HG02970 (cell line): ENCODE measurements at regions not wholly inside any gene's neighbourhood (a gene's known extent, or its start where the extent isn't known, plus 50 kb on each side); places are given as distances from the start of the nearest gene placed in this dataset.
"Not testable (repeated sequence)": the region's sequence is repeated elsewhere in the genome, so short reads cannot be mapped to it uniquely, and the experiment has no call there.

Experiments
- ATAC-seq: cut with Tn5 transposase; IDR thresholded peaks from one replicate; pipeline ENCODE4 v1.9.1; 2021; ENCODE audit warnings: mild to moderate bottlenecking, moderate library complexity, moderate number of reproducible peaks; ENCODE audit not compliant: unreplicated experiment, low FRiP score

GRCh38 chr2:60189006-60189405, 364.4 kb downstream of the BCL11A start:
- not testable (repeated sequence) for ATAC-seq

DNA sequence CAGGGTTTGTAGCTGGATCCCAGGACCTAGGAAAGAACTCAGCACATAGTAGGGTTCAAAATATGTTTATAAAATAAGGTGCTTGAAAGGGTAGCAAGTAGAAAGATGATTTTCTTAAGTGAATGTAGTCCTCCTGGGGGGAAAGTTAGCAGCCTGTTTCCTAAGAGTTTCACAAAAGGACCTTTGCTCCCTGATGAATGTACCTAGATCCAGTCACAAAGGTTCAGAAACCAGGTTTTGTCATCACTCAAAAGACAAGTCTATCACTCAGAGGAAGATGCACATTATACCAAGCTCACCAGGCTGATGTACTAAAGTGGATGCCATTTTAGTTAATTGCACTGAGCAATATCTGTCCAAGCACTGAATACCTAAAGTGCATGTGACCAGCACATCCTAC, 378.2 kb downstream of the BCL11A start:
- ATAC-seq, result no peak

DNA sequence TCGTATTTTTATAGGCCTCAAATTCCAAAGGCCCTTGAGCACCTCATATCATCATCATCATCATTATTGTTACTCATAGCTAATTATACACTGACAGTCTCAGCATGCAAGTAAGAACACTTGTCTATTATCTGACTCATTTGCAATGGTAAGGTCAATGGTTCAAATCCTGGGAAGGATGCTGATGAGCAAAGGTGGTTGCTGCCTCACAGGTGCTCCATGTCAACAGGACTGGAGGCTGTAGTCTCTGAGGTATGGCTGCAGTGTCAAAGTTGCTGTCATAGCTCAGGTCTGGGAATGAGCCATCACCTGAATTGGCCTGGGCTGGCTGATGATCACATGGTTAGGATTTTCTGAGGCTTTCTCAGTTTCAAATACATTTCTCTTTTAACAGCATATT, 379.3 kb downstream of the BCL11A start:
- ATAC-seq, result no peak

GRCh38 chr2:60172801-60173200, 380.7 kb downstream of the BCL11A start:
- no peak for ATAC-seq

DNA sequence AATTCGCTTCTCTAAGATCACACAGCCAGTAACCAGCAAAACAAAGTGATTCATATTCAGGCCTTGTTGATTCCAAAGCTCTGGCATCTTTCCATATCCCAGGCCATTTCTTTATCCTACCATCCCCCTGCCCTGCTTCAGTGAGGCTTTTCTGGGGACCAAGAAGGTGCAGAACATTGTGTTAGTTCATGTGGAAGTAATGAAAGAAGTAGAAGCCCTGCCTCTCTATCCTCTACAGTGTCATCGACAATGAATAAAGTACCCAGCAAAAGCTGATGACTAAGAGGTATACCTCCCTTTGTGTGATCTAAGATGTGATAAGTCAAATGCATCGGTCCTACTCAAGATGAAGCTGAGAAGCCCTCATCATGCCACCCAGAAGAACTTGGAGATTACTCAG, 383.2 kb downstream of the BCL11A start:
- ATAC-seq, result no peak

DNA sequence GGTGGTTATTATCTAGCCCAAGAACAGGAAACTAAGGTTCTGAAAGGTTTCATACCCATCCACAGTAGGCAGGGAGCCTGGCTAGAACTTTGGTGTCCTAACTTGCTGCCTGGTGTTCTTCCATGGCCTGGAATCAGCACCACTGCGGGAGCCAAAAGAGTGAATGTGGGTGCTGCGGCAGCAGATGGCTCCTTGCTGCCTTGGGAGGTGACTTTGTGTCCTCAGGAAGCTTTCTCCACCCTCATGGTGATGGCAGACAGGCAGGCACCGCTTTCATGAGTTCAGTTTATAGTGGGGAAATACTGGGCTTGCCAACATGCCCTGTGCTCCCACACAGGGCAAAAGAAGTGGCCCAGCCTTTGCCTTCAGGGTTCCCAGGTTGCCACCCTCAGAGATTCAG, 385.2 kb downstream of the BCL11A start:
- no peak for ATAC-seq

GRCh38 chr2:60167089-60167488, 386.4 kb downstream of the BCL11A start:
- ATAC-seq, result no peak

- no peak for ATAC-seq
These were observed 389.8 kb downstream of the BCL11A start for GRCh38 chr2:60163691-60164090.

DNA sequence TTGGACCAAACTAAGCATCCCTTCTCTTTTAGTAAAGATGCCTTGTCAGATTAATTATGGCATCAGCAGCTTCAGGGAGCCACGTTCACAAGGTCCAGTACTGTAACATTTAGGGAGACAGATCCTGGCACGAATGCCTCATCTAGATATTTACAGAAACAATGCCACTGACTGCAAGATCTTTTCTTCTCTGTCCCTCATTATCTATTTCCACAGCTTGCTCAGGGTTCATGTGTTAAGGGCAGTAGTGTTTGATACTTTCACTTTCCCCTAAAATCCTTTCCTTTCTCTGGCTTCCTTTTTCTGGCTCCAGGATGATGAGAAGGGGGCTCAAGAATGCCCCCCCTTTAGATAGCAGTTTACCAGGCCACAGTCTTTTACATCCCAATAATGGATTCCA, 393.9 kb downstream of the BCL11A start:
- ATAC-seq, result no peak

DNA sequence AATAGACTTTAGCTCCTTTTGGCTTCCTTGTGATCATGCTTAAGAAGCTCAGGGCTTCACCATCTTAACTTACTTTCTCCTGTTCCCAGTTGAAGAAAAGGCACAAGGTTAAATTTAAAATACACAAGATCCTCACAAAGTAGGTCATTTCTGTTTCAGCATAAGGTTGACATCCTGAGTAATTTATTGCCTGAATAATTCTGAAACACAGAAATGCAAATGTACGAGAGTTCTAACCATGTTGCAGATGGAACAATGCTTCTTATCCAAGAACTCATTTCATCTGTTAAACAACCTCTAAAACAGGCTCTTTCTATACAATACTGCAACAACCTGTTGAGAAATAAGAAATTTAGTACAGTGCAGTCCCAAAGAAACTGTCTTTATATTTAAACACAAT, 395.2 kb downstream of the BCL11A start:
- no peak for ATAC-seq

GRCh38 chr2:60157283-60157682, 396.2 kb downstream of the BCL11A start:
- no peak for ATAC-seq

GRCh38 chr2:60154142-60154541, 399.3 kb downstream of the BCL11A start:
- ATAC-seq, result no peak

- ATAC-seq, result no peak
These were observed 401.1 kb downstream of the BCL11A start for GRCh38 chr2:60152226-60152833.

DNA sequence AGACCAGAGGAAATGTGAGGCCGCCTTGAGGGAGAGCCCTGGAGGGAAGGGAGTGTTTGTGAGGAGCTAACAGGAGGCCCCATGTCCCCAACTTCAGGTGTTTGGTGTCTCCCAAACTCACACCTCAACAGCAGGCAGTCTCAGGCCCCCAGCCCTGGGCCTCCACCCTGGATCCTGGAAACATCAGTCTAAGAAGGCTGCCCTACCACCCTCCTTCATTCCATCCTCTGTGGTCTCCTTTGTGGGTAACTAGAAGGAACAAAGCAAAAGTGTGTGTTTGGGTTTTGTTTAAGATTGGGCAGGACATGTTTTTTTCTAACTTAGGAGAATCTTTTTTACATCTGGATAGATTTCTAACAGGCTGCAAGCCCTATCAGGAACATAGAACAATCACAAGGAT, 404.3 kb downstream of the BCL11A start:
- no peak for ATAC-seq

GRCh38 chr2:60148716-60149115, 404.7 kb downstream of the BCL11A start:
- no peak for ATAC-seq

- ATAC-seq, result no peak
These were observed 413.3 kb downstream of the BCL11A start for GRCh38 chr2:60140185-60140584.

GRCh38 chr2:60136913-60137312, 416.5 kb downstream of the BCL11A start:
- ATAC-seq, result no peak

DNA sequence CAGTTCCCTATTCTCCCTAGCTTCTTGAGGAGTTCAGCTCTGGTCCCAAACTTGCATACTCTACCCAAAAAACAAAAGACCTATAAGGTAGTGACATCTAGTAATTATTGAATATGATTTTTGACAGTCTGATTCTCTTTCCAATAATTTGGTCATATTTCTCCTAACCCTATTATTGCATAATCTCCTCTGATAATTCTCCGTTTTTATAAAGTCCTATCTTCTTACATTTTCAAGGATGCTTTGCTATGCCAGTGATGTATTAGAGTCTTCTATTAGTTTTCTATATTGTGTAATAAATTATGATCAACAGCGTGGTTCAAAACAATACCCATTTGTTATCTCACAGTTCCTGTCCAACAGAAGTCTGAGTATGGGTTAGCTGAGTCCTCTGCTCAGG, 426.3 kb downstream of the BCL11A start:
- no peak for ATAC-seq

DNA sequence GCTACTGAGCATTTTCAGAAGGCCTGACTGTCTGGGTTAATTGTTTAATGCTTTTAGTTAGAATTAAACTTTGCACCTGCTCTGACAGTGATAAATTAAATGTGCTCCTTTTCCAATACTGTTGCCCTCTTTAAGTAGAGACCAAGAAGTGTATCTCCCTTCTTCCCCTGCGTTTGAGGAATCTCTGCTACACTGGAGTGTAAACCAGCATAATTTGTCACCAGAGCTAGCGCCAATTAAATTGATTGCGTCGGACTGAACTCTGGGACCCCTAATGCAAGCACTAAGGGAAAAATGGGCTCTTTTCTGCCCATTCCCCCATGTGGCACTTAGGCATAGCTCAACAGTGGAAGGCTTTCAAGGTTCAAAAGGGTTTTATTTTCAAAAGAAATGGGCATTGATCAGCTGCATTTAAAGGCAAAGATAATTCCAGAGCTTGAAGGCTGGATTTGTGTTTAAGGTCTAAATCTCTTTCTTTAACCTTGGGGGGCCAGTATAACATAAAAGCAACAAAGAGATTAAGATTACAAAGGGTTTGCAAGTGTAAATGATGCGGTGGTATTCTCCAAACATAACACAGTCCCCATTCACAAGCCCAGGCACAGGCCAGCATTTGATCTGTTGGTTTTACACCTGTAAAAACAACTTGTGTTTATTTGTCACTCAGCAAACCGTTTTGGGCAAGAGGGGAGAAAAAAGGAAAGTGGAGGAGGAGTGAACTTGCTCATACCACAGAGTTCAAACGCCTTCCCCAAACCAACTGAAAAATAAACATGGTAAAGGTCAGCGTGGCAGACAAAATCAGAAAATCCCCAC, 427.6 kb downstream of the BCL11A start:
- ATAC-seq, result no peak

- ATAC-seq, result no peak
These were observed 433.7 kb downstream of the BCL11A start for GRCh38 chr2:60119778-60120177.

GRCh38 chr2:60118917-60119316, 434.5 kb downstream of the BCL11A start:
- no peak for ATAC-seq

- ATAC-seq, result no peak
These were observed 435.4 kb downstream of the BCL11A start for GRCh38 chr2:60118061-60118460.
